ENCODE measurements at regions not wholly inside any gene's neighbourhood (a gene's known extent, or its start where the extent isn't known, plus 50 kb on each side); places are given as distances from the start of the nearest gene placed in this dataset.

- H3K27ac ChIP-seq (ENCODE audit: low read depth in 2 of 2, low read length in 1 of 2), result no peak overlapping the region
- TF ChIP-seq USF1 (IDR thresholded peaks at IDR 0.05; ENCODE audit: borderline replicate concordance, low read depth), result no peak
- H3K9ac ChIP-seq, result no peak overlapping the region
- no peaks in the 10 kb centered on the region; a peak in 1 of 4 replicates for H3K4me1 ChIP-seq (ENCODE audit: control insufficient read depth in 1 of 2, insufficient read depth in 2 of 2, low read depth in 1 of 2, low read length in 1 of 2)
- H3K9me3 ChIP-seq, result no peaks in the 10 kb centered on the region
- peaks cover 4% of the 10 kb centered on the region for H3F3A ChIP-seq (replicated peaks; ENCODE audit: insufficient read depth)
- H3K36me3 ChIP-seq (replicated peaks in 1 of 2; ENCODE audit: control insufficient read depth in 1 of 2, insufficient read depth in 2 of 2, low read length in 1 of 2), result no peaks in the 10 kb centered on the region
- DNase-seq, result no peak
- H3K4me2 ChIP-seq, result no peak overlapping the region
- CTCF ChIA-PET, result interaction anchor here (1.0 to 1.6 kb wide), 3 partner anchors 79 to 195 kb away, joined by 3 to 4 read pairs (median 4); no protein-coding TSS in a partner anchor
- no peaks in the 10 kb centered on the region for H3K27me3 ChIP-seq (ENCODE audit: insufficient read depth)
- POLR2A ChIA-PET, result no interaction called here
- no peaks in the 10 kb centered on the region for H3K9me2 ChIP-seq
- H3K4me3 ChIP-seq (ENCODE audit: low read depth in 2 of 2, low read length in 1 of 2), result no peak overlapping the region
- no peak overlapping the region for H2AFZ ChIP-seq (ENCODE audit: low read depth)
- 40% methylated on average over 12 of the region's 13 CpGs for WGBS (ENCODE audit: low lambda C conversion rate)
- H4K20me1 ChIP-seq (ENCODE audit: insufficient read depth), result no peaks in the 10 kb centered on the region
- H3K79me2 ChIP-seq (ENCODE audit: insufficient read depth), result no peaks in the 10 kb centered on the region
Observed at GRCh38 chr20:59376109-59376841, 75.9 kb downstream of the EDN3 start.

GRCh38 chr20:59376998-59377397 lies 76.6 kb downstream of the EDN3 start:
- DNase-seq, result no peak
- ChIA-PET POLR2A (no interaction called here), CTCF (interaction anchor here (1.0 to 1.6 kb wide), 5 partner anchors 11 to 194 kb away, joined by 3 to 4 read pairs (median 3); no protein-coding TSS in a partner anchor)
- H3K4me3 ChIP-seq (ENCODE audit: low read depth in 2 of 2, low read length in 1 of 2), result no peak overlapping the region
- H3K27me3 ChIP-seq (ENCODE audit: insufficient read depth), result no peaks in the 10 kb centered on the region
- no peaks in the 10 kb centered on the region for H3K79me2 ChIP-seq (ENCODE audit: insufficient read depth)
- H3K27ac ChIP-seq (ENCODE audit: low read depth in 2 of 2, low read length in 1 of 2), result no peak overlapping the region
- H2AFZ ChIP-seq (ENCODE audit: low read depth), result no peak overlapping the region
- no peak overlapping the region for H3K9ac ChIP-seq
- H3K36me3 ChIP-seq (replicated peaks in 1 of 2; ENCODE audit: control insufficient read depth in 1 of 2, insufficient read depth in 2 of 2, low read length in 1 of 2), result no peaks in the 10 kb centered on the region
- peaks cover 0 to 6% of the 10 kb centered on the region in 2 experiments; a peak in 1 of 4 replicates for H3K4me1 ChIP-seq (ENCODE audit: control insufficient read depth in 1 of 2, insufficient read depth in 2 of 2, low read depth in 1 of 2, low read length in 1 of 2)
- H3K9me2 ChIP-seq, result no peaks in the 10 kb centered on the region
- H4K20me1 ChIP-seq (ENCODE audit: insufficient read depth), result no peaks in the 10 kb centered on the region
- H3K4me2 ChIP-seq, result no peak overlapping the region
- H3K9me3 ChIP-seq, result no peaks in the 10 kb centered on the region
- peaks cover 4% of the 10 kb centered on the region for H3F3A ChIP-seq (replicated peaks; ENCODE audit: insufficient read depth)
- 56% methylated on average over 8 of the region's 8 CpGs for WGBS (ENCODE audit: low lambda C conversion rate)
- TF ChIP-seq GATA2 (CRISPR knock-in tag; IDR thresholded peaks at IDR 0.05), result no peak
- no peak for TF ChIP-seq EP300 (IDR thresholded peaks at IDR 0.05; ENCODE audit: borderline replicate concordance in 1 of 2, low read depth in 1 of 2, low read length in 1 of 2)
- no peak for TF ChIP-seq TCF12 (IDR thresholded peaks at IDR 0.05)
- no peak for TF ChIP-seq RFX5 (IDR thresholded peaks at IDR 0.05; ENCODE audit: low read length)
- TF ChIP-seq, protein P1, sequence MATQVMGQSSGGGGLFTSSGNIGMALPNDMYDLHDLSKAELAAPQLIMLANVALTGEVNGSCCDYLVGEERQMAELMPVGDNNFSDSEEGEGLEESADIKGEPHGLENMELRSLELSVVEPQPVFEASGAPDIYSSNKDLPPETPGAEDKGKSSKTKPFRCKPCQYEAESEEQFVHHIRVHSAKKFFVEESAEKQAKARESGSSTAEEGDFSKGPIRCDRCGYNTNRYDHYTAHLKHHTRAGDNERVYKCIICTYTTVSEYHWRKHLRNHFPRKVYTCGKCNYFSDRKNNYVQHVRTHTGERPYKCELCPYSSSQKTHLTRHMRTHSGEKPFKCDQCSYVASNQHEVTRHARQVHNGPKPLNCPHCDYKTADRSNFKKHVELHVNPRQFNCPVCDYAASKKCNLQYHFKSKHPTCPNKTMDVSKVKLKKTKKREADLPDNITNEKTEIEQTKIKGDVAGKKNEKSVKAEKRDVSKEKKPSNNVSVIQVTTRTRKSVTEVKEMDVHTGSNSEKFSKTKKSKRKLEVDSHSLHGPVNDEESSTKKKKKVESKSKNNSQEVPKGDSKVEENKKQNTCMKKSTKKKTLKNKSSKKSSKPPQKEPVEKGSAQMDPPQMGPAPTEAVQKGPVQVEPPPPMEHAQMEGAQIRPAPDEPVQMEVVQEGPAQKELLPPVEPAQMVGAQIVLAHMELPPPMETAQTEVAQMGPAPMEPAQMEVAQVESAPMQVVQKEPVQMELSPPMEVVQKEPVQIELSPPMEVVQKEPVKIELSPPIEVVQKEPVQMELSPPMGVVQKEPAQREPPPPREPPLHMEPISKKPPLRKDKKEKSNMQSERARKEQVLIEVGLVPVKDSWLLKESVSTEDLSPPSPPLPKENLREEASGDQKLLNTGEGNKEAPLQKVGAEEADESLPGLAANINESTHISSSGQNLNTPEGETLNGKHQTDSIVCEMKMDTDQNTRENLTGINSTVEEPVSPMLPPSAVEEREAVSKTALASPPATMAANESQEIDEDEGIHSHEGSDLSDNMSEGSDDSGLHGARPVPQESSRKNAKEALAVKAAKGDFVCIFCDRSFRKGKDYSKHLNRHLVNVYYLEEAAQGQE (IDR thresholded peaks at IDR 0.05; ENCODE audit: low read depth, low read length), result no peak
- TF ChIP-seq EZH2phosphoT487 (IDR thresholded peaks at IDR 0.05; ENCODE audit: borderline replicate concordance, low read depth), result no peak
- TF ChIP-seq MEF2A (IDR thresholded peaks at IDR 0.05; ENCODE audit: borderline replicate concordance, low read depth), result no peak
- TF ChIP-seq, protein P2, sequence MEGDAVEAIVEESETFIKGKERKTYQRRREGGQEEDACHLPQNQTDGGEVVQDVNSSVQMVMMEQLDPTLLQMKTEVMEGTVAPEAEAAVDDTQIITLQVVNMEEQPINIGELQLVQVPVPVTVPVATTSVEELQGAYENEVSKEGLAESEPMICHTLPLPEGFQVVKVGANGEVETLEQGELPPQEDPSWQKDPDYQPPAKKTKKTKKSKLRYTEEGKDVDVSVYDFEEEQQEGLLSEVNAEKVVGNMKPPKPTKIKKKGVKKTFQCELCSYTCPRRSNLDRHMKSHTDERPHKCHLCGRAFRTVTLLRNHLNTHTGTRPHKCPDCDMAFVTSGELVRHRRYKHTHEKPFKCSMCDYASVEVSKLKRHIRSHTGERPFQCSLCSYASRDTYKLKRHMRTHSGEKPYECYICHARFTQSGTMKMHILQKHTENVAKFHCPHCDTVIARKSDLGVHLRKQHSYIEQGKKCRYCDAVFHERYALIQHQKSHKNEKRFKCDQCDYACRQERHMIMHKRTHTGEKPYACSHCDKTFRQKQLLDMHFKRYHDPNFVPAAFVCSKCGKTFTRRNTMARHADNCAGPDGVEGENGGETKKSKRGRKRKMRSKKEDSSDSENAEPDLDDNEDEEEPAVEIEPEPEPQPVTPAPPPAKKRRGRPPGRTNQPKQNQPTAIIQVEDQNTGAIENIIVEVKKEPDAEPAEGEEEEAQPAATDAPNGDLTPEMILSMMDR (IDR thresholded peaks at IDR 0.05), result no peak
- TF ChIP-seq IRF3 (IDR thresholded peaks at IDR 0.05; ENCODE audit: low read depth, low read length), result no peak
- TF ChIP-seq SMC3 (IDR thresholded peaks at IDR 0.05; ENCODE audit: low read depth, low read length), result no peak
- TF ChIP-seq TAF1 (IDR thresholded peaks at IDR 0.05; ENCODE audit: borderline replicate concordance, low read depth, low read length), result no peak
- no peak for TF ChIP-seq MXI1 (IDR thresholded peaks at IDR 0.05; ENCODE audit: low read depth, low read length)
- TF ChIP-seq YY1 (IDR thresholded peaks at IDR 0.05; ENCODE audit: low read depth), result no peak
- no peak for TF ChIP-seq JUND (IDR thresholded peaks at IDR 0.05)
- TF ChIP-seq USF1 (IDR thresholded peaks at IDR 0.05; ENCODE audit: borderline replicate concordance, low read depth), result no peak
